HEK293T (cell line): ENCODE measurements at regions not wholly inside any gene's neighbourhood (a gene's known extent, or its start where the extent isn't known, plus 50 kb on each side); places are given as distances from the start of the nearest gene placed in this dataset.

Experiments used
- CTCF ChIA-PET: fragments of 350-600 bp; formaldehyde crosslinking; extraction: SDS; loops from one replicate; lab custom pipeline; 2021; ENCODE audit warnings: antibody characterized with exemption, inconsistent platforms; lab: Yijun Ruan, JAX
- POLR2A ChIA-PET: fragments of 350-600 bp; formaldehyde crosslinking; extraction: SDS; loops from one replicate; lab custom pipeline; 2020; ENCODE audit warnings: antibody characterized with exemption, inconsistent platforms; lab: Yijun Ruan, JAX
- DNase-seq: peaks from one replicate; pipeline ENCODE4 v3.0.0; 2012; ENCODE audit warnings: mixed read lengths; ENCODE audit errors: extremely low spot score
- ARNT ChIP-seq: fragments of 450-650 bp; IDR thresholded peaks from 2 replicates; pipeline ENCODE4 v1.6.1; 2017; ENCODE audit warnings: mild to moderate bottlenecking
- BHLHE40 ChIP-seq: fragments of 450-650 bp; IDR thresholded peaks from 2 replicates; pipeline ENCODE4 v1.6.1; 2016; ENCODE audit warnings: mild to moderate bottlenecking, moderate library complexity, borderline replicate concordance
- CTBP1 ChIP-seq: fragments of 450-650 bp; IDR thresholded peaks from 2 replicates; pipeline ENCODE4 v1.6.1; 2016; ENCODE audit warnings: borderline replicate concordance
- ELF4 ChIP-seq: fragments of 450-650 bp; IDR thresholded peaks from 2 replicates; pipeline ENCODE4 v1.6.1; 2017; ENCODE audit warnings: antibody characterized with exemption
- FOXA1 ChIP-seq: fragments of 450-650 bp; IDR thresholded peaks from 2 replicates; pipeline ENCODE4 v1.6.1; 2016; ENCODE audit warnings: mild to moderate bottlenecking
- FOXK2 ChIP-seq: fragments of 450-650 bp; IDR thresholded peaks from 2 replicates; pipeline ENCODE4 v1.6.1; 2016; ENCODE audit warnings: mild to moderate bottlenecking
- FOXM1 ChIP-seq: fragments of 450-650 bp; IDR thresholded peaks from 2 replicates; pipeline ENCODE4 v1.6.1; 2017; ENCODE audit warnings: mild to moderate bottlenecking, borderline replicate concordance
- HDGF ChIP-seq: fragments of 450-650 bp; IDR thresholded peaks from 2 replicates; pipeline ENCODE4 v1.6.1; 2017; ENCODE audit warnings: antibody characterized with exemption, borderline replicate concordance
- L3MBTL2 ChIP-seq: fragments of 450-650 bp; conservative IDR thresholded peaks from 2 replicates; pipeline ENCODE4 v1.6.1; 2016; ENCODE audit warnings: mild to moderate bottlenecking
- LEF1 ChIP-seq: fragments of 450-650 bp; IDR thresholded peaks from 2 replicates; pipeline ENCODE4 v1.6.1; 2017; ENCODE audit warnings: mild to moderate bottlenecking, borderline replicate concordance
- NFRKB ChIP-seq: fragments of 450-650 bp; IDR thresholded peaks from 2 replicates; pipeline ENCODE4 v1.6.1; 2016; ENCODE audit warnings: mild to moderate bottlenecking, moderate library complexity
- PKNOX1 ChIP-seq: fragments of 450-650 bp; IDR thresholded peaks from 2 replicates; pipeline ENCODE4 v1.6.1; 2016
- SP1 ChIP-seq: fragments of 450-650 bp; IDR thresholded peaks from 2 replicates; pipeline ENCODE4 v1.6.1; 2017
- SUZ12 ChIP-seq: fragments of 450-650 bp; IDR thresholded peaks from 2 replicates; pipeline ENCODE4 v1.6.1; 2016; ENCODE audit warnings: mild to moderate bottlenecking
- TARDBP ChIP-seq: fragments of 450-650 bp; IDR thresholded peaks from 2 replicates; pipeline ENCODE4 v1.6.1; 2016
- ZNF384 ChIP-seq: fragments of 450-650 bp; IDR thresholded peaks from 2 replicates; pipeline ENCODE4 v1.6.1; 2016

- DNase-seq, result no peak
- POLR2A ChIA-PET, result no interaction called here
- CTCF ChIA-PET, result no interaction called here
- no peak for TF ChIP-seq L3MBTL2
- no peak for TF ChIP-seq PKNOX1
- TF ChIP-seq SUZ12, result no peak
- no peak for TF ChIP-seq ELF4
- TF ChIP-seq SP1, result no peak
- no peak for TF ChIP-seq BHLHE40
- no peak for TF ChIP-seq LEF1
- no peak for TF ChIP-seq ARNT
- TF ChIP-seq NFRKB, result no peak
- TF ChIP-seq ZNF384, result no peak
- no peak for TF ChIP-seq HDGF
- TF ChIP-seq FOXM1, result no peak
- TF ChIP-seq TARDBP, result no peak
Measured at GRCh38 chr2:16960579-16960978, 294.9 kb upstream of the CYRIA start.

DNA sequence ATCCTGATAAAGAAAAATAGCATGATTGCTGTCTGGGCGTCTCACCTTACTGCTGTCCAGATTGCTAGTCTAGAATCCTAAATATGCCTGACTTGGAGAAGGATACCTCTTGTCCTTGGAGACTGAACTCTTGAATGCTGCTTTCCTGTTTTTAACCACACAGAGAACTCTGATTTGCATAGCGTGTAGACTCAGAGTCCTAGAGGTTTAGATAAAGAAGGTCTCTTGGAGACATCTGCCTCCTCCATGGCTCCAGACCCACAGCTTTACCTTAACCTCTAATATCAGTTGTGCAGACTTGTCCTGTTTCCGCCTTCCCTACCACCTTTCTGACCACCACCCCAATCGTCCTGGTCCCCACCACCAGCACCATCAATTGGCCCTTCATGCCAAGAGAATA is 292.6 kb upstream of the CYRIA start:
- DNase-seq, result no peak
- no peak for TF ChIP-seq ELF4
- TF ChIP-seq CTBP1, result no peak
- TF ChIP-seq SUZ12, result no peak
- TF ChIP-seq FOXA1, result no peak
- ChIA-PET CTCF (no interaction called here), POLR2A (no interaction called here)

DNA sequence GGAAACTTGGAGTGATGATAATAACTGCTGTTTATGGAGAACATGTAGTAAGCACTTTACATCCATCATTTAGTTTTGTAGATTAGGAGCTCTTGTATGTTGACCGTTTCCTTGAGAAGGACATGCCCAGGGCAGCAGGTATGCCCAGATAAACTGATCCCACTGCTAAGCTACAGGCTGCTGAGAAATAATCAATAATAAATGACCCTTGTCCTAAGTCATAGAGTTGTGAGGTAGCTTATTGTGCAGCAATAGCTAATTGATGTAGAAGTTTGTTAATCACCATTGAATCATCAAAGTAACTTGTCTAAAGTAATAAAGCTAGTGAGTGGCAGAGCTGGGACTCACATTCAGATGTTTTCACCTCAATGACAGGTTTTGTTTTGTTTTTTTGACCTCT is 287.2 kb upstream of the CYRIA start:
- POLR2A ChIA-PET, result no interaction called here
- CTCF ChIA-PET, result no interaction called here
- TF ChIP-seq ZNF384 (no peak), PKNOX1 (no peak), BHLHE40 (no peak), SUZ12 (no peak), FOXA1 (no peak), HDGF (no peak), ELF4 (no peak)

DNA sequence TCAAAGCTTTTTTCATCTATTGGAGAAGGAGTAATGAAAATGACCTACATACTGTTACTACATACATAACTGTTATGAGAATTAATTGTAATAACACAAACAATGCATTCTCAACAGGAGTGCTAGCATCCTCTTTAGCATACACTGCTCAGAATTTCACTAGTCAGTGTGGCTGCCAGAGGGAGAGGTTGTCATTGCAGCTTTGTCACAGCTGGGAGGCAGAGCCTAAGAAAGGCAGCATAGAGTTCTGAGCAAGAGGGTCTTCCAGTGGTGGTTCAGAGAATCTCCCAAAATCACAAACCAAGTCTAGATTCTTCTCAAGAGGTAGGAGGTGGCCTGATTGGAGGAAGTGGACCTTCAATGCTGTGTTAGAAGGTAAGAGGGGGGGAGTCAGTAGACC is 286.7 kb upstream of the CYRIA start:
- POLR2A ChIA-PET, result no interaction called here

More for the DNA sequence above, 287.2 kb upstream of the CYRIA start:
- DNase-seq, result no peak

DNA sequence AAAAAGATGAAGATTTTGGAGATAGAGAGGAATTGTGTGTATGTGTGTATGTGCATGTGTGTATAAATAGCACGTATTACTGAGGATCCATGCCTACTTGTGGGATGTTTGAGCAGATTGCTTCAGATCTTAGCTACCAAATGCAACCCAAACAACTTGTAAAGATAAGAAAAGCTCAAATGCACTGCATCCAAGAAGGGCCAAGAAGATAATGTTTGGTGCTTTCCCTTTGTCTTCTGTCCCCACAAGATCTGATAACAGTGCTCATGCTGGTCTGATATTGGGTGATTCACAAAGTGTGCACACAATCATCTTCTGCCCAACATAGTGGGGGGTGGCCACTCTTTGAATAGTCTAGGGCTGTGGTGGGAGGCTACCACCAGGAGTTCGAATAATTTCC is 284.8 kb upstream of the CYRIA start:
- ChIA-PET POLR2A (no interaction called here), CTCF (no interaction called here)
- TF ChIP-seq HDGF (no peak), FOXA1 (no peak)
- DNase-seq, result no peak

More for the DNA sequence above, 286.7 kb upstream of the CYRIA start:
- CTCF ChIA-PET, result no interaction called here
- no peak for DNase-seq
- TF ChIP-seq PKNOX1, result no peak
- no peak for TF ChIP-seq HDGF
- no peak for TF ChIP-seq FOXM1
- TF ChIP-seq SP1, result no peak
- TF ChIP-seq SUZ12, result no peak
- no peak for TF ChIP-seq FOXA1
- no peak for TF ChIP-seq FOXK2
- no peak for TF ChIP-seq CTBP1
- no peak for TF ChIP-seq BHLHE40
- TF ChIP-seq LEF1, result no peak

- CTCF ChIA-PET, result no interaction called here
- no peak for TF ChIP-seq FOXA1
- TF ChIP-seq BHLHE40, result no peak
- TF ChIP-seq PKNOX1, result no peak
- no peak for TF ChIP-seq ELF4
- no peak for TF ChIP-seq ARNT
- TF ChIP-seq FOXM1, result no peak
- no peak for TF ChIP-seq TARDBP
- TF ChIP-seq L3MBTL2, result no peak
- no peak for TF ChIP-seq FOXK2
- no peak for TF ChIP-seq SP1
- no peak for TF ChIP-seq HDGF
- TF ChIP-seq ZNF384, result no peak
- no peak for TF ChIP-seq SUZ12
- no peak for TF ChIP-seq CTBP1
- TF ChIP-seq LEF1, result no peak
- TF ChIP-seq NFRKB, result no peak
- POLR2A ChIA-PET, result no interaction called here
- no peak for DNase-seq
Measured at GRCh38 chr2:16948710-16949109, 283.1 kb upstream of the CYRIA start.

- POLR2A ChIA-PET, result no interaction called here
- TF ChIP-seq PKNOX1, result no peak
- no peak for TF ChIP-seq LEF1
- no peak for TF ChIP-seq SP1
- no peak for TF ChIP-seq FOXM1
- no peak for TF ChIP-seq ARNT
- no peak for DNase-seq
- CTCF ChIA-PET, result no interaction called here
Measured at GRCh38 chr2:16948053-16948452, 282.4 kb upstream of the CYRIA start.
